HepG2 (cell line): ENCODE measurements at regions not wholly inside any gene's neighbourhood (a gene's known extent, or its start where the extent isn't known, plus 50 kb on each side); places are given as distances from the start of the nearest gene placed in this dataset.

Experiments used
- ATAC-seq: fragments of 200-7000 bp; cut with Tn5 transposase; 3 replicates; pipeline ENCODE4 v1.9.1; 2020; ENCODE audit warnings: mild to moderate bottlenecking, moderate library complexity
- BruUV-seq: library from RNA; stranded (reverse); fragments of 400-500 nt; replicated peaks from 2 replicates; lab custom pipeline; 2021; lab: Mats Ljungman, UMichigan
- CTCF ChIA-PET: fragments of 300-600 bp; formaldehyde crosslinking; extraction: SDS; loops from one replicate; lab custom pipeline; 2021; ENCODE audit warnings: low total read pairs, inconsistent platforms, low intra/inter-chr PET ratio; lab: Yijun Ruan, JAX
- POLR2A ChIA-PET: fragments of 350-600 bp; sonication (Branson Sonifier 250); formaldehyde crosslinking; loops from one replicate; lab custom pipeline; 2020; ENCODE audit warnings: antibody characterized with exemption, inconsistent platforms; lab: Yijun Ruan, JAX
- DNase-seq: peaks from one replicate; pipeline ENCODE4 v3.0.0-alpha.2; 2015; ENCODE audit warnings: low spot score
- FAIRE-seq: peaks from 3 replicates; lab custom pipeline; 2011; peaks lifted over from hg19 to GRCh38; lab: Jason Lieb, UNC
- H2AFZ ChIP-seq: one replicate; pipeline ENCODE4 v1.6.1; 2011; ENCODE audit warnings: low read length, inconsistent platforms
- H3K27ac ChIP-seq: fragments of 300-600 bp; 3 replicates; pipeline ENCODE4 v1.8.0; 2011; ENCODE audit warnings: mixed run types, mild to moderate bottlenecking, mixed read lengths, low read length, inconsistent platforms; ENCODE audit not compliant: insufficient read depth; ENCODE audit errors: extremely low read length
- H3K27me3 ChIP-seq, 2 experiments: fragments of 200-600 bp in 1 of 2; 2 replicates in 1 of 2; 3 replicates in 1 of 2; pipeline versions ENCODE4 v1.6.0 to v1.8.0; 2011; ENCODE audit warnings: low read length in 2 of 2, mild to moderate bottlenecking in 2 of 2, moderate library complexity in 2 of 2, inconsistent platforms in 1 of 2; ENCODE audit not compliant: insufficient read depth in 2 of 2, control insufficient read depth in 1 of 2
- H3K36me3 ChIP-seq, 2 experiments: fragments of 200-600 bp in 1 of 2; replicated peaks in 1 of 2; 2 replicates in 1 of 2; 3 replicates in 1 of 2; pipeline versions ENCODE4 v1.5.1 to v1.8.0; 2011; ENCODE audit warnings: low read length in 2 of 2, inconsistent platforms in 1 of 2; ENCODE audit not compliant: insufficient read depth in 2 of 2, control insufficient read depth in 1 of 2
- H3K4me1 ChIP-seq: 2 replicates; pipeline ENCODE4 v1.5.1; 2012; ENCODE audit warnings: low read length, inconsistent platforms; ENCODE audit not compliant: insufficient read depth
- H3K4me2 ChIP-seq: 2 replicates; pipeline ENCODE4 v1.6.0; 2011; ENCODE audit warnings: low read depth, low read length, inconsistent platforms
- H3K4me3 ChIP-seq, 3 experiments: fragments of 200-600 bp in 1 of 3; sonication (generic), shearing (Covaris generic) in 1 of 3; replicated peaks in 1 of 3; 2 replicates each; pipeline ENCODE4 v1.5.1; 2011 to 2016; ENCODE audit warnings: low read length in 3 of 3, inconsistent platforms in 2 of 3, low read depth in 2 of 3, mild to moderate bottlenecking in 2 of 3, control low read depth in 1 of 3, mixed read lengths in 1 of 3; ENCODE audit not compliant: insufficient read depth in 1 of 3
- H3K79me2 ChIP-seq: one replicate; pipeline ENCODE4 v1.6.1; 2011; ENCODE audit warnings: low read length, inconsistent platforms; ENCODE audit not compliant: insufficient read depth
- H3K9ac ChIP-seq: 2 replicates; pipeline ENCODE4 v1.6.0; 2011; ENCODE audit warnings: mild to moderate bottlenecking, low read depth, low read length, inconsistent platforms; ENCODE audit not compliant: insufficient read depth
- H3K9me3 ChIP-seq: 2 replicates; pipeline ENCODE4 v1.5.1; 2012; ENCODE audit warnings: mild to moderate bottlenecking, low read length
- H4K20me1 ChIP-seq: 2 replicates; pipeline ENCODE4 v1.6.0; 2011; ENCODE audit warnings: inconsistent platforms, mild to moderate bottlenecking, low read length, moderate library complexity; ENCODE audit not compliant: insufficient read depth
- ATF7-NPFF ChIP-seq: sonication (generic); formaldehyde crosslinking; IDR thresholded peaks from 2 replicates; pipeline ENCODE4 v1.8.1; 2023; ENCODE audit warnings: mild to moderate bottlenecking, low read depth, missing genetic modification reagents, moderate library complexity
- FOXK1 ChIP-seq: sonication (generic); formaldehyde crosslinking; IDR thresholded peaks from 2 replicates; pipeline ENCODE4 v1.4.0; 2020; ENCODE audit warnings: low read depth, missing genetic modification reagents, borderline replicate concordance
- MIER3 ChIP-seq: IDR thresholded peaks from 2 replicates; pipeline ENCODE4 v1.6.1; 2016; ENCODE audit warnings: missing compliant biosample characterization, borderline replicate concordance
- NCOA2 ChIP-seq: sonication (generic); formaldehyde crosslinking; IDR thresholded peaks from 2 replicates; pipeline ENCODE4 v1.8.0; 2022; ENCODE audit warnings: inconsistent platforms
- NFIB ChIP-seq: sonication (generic); formaldehyde crosslinking; IDR thresholded peaks from 2 replicates; pipeline ENCODE4 v1.9.0; 2021; ENCODE audit warnings: missing genetic modification reagents, mild to moderate bottlenecking, borderline replicate concordance
- NR2C2 ChIP-seq: sonication (generic); formaldehyde crosslinking; IDR thresholded peaks from 2 replicates; pipeline ENCODE4 v1.4.0; 2020; ENCODE audit warnings: missing genetic modification reagents, mild to moderate bottlenecking, moderate library complexity, borderline replicate concordance
- RBM22 ChIP-seq: fragments of 200-400 bp; formaldehyde crosslinking; optimal IDR thresholded peaks from 2 replicates; pipeline ENCODE3; 2017; ENCODE audit warnings: mild to moderate bottlenecking, low read length, moderate library complexity
- SP1 ChIP-seq, 2 experiments: fragments of 450-650 bp in 1 of 2; sonication (generic) in 1 of 2; formaldehyde crosslinking in 1 of 2; IDR thresholded peaks; 2 replicates each; pipeline versions ENCODE4 v1.4.0 to v1.6.1; 2016 to 2020; ENCODE audit warnings: missing genetic modification reagents in 1 of 2
- SRF ChIP-seq: IDR thresholded peaks from 2 replicates; pipeline ENCODE4 v1.6.1; 2011; ENCODE audit warnings: mild to moderate bottlenecking, low read depth, low read length, moderate library complexity
- ZNF235 ChIP-seq: sonication (generic); formaldehyde crosslinking; IDR thresholded peaks from 2 replicates; pipeline ENCODE4 v1.8.1; 2023; ENCODE audit warnings: mild to moderate bottlenecking, missing genetic modification reagents, borderline replicate concordance
- ZNF569 ChIP-seq: sonication (generic); formaldehyde crosslinking; IDR thresholded peaks from 2 replicates; pipeline ENCODE4 v1.5.0; 2020; ENCODE audit warnings: mild to moderate bottlenecking, missing genetic modification reagents, moderate library complexity, borderline replicate concordance
- ZNF616 ChIP-seq: sonication (generic); formaldehyde crosslinking; IDR thresholded peaks from 2 replicates; pipeline ENCODE4 v1.5.0; 2020; ENCODE audit warnings: low read depth, mild to moderate bottlenecking, missing genetic modification reagents
- ZNF644 ChIP-seq: IDR thresholded peaks from 2 replicates; pipeline ENCODE4 v1.6.1; 2016; ENCODE audit warnings: low read depth
- WGBS: methylation state at CpG from one replicate; pipeline ENCODE4 v1.1.6; 2017; ENCODE audit warnings: low lambda C conversion rate; 5-methylcytosine and 5-hydroxymethylcytosine counted together
- in situ Hi-C: cut with HindIII; loops from 2 replicates; pipeline ENCODE4 v1.10.0; 2017; ENCODE audit warnings: low pct_unique_long_range_greater_than_20kb; ENCODE audit not compliant: extremely low pct_ligation_motif_present
- intact Hi-C: fragments of 100-400 bp; cut with micrococcal nuclease; formaldehyde crosslinking; loops from one replicate; pipeline ENCODE4 v1.10.0; 2022; ENCODE audit not compliant: unreplicated experiment
- TF ChIP-seq, protein P1 (sequence below): sonication (generic); formaldehyde crosslinking; IDR thresholded peaks from 2 replicates; pipeline ENCODE4 v1.4.0; 2020; ENCODE audit warnings: mild to moderate bottlenecking, missing genetic modification reagents
- TF ChIP-seq, protein P2 (sequence below): sonication (generic); formaldehyde crosslinking; IDR thresholded peaks from 2 replicates; pipeline ENCODE4 v1.5.1; 2020; ENCODE audit warnings: missing genetic modification reagents, mild to moderate bottlenecking, borderline replicate concordance

- intact Hi-C loops = no loop called here
- H3K36me3 ChIP-seq = no peaks in the 10 kb centered on the region
- no peak overlapping the region for H3K27ac ChIP-seq
- in situ Hi-C loops = no loop called here
- no peaks in the 10 kb centered on the region for H4K20me1 ChIP-seq
- H3K27me3 ChIP-seq = no peaks in the 10 kb centered on the region
- FAIRE-seq = no peak
- CTCF ChIA-PET = no interaction called here
- 52% methylated on average over 4 of the region's 4 CpGs for WGBS
- DNase-seq = no peak
- H3K9me3 ChIP-seq = no peaks in the 10 kb centered on the region
- H3K4me3 ChIP-seq = no peak overlapping the region
- no peak overlapping the region for H3K4me2 ChIP-seq
- no TSS peak for BruUV-seq
- H3K9ac ChIP-seq = no peak overlapping the region
- no peak overlapping the region for H2AFZ ChIP-seq
- TF ChIP-seq ZNF569 (CRISPR knock-in tag) (no peak), ZNF235 (CRISPR knock-in tag) (no peak), ZNF616 (CRISPR knock-in tag) (no peak), RBM22 (no peak)
- ATAC-seq = no peak
- H3K4me1 ChIP-seq = no peaks in the 10 kb centered on the region
- H3K79me2 ChIP-seq = no peaks in the 10 kb centered on the region
- POLR2A ChIA-PET = no interaction called here
Measured at GRCh38 chr12:25327321-25327720, 76.6 kb upstream of the KRAS start.

DNA sequence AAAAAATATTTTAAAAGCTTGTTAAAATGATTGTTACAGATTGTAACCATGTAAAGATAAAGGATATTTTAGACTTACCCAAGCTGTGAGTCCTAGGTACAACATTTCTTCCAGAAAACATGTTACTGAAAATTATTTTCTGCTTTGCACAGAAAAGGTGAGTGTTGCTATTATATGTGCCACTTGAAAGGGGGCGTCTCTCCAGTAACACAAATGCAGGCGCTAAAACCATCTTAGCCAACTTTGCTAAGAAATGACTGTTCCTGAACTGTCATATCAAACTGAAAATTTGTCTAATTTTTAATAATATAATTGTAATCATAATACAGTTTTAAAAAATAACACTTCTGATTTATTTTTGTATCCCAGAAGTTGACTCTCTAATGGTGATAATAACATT, 75.6 kb upstream of the KRAS start:
- ATAC-seq = no peak
- H3K27ac ChIP-seq = no peak overlapping the region
- no peaks in the 10 kb centered on the region for H3K36me3 ChIP-seq
- H3K4me2 ChIP-seq = no peak overlapping the region
- H3K4me1 ChIP-seq = no peaks in the 10 kb centered on the region
- in situ Hi-C loops = no loop called here
- H3K9me3 ChIP-seq = no peaks in the 10 kb centered on the region
- no peaks in the 10 kb centered on the region for H4K20me1 ChIP-seq
- H3K79me2 ChIP-seq = no peaks in the 10 kb centered on the region
- 98% methylated on average over 2 of the region's 2 CpGs for WGBS
- ChIA-PET POLR2A (no interaction called here), CTCF (no interaction called here)
- H3K4me3 ChIP-seq = no peak overlapping the region
- no peaks in the 10 kb centered on the region for H3K27me3 ChIP-seq
- H2AFZ ChIP-seq = no peak overlapping the region
- no peak for FAIRE-seq
- no TSS peak for BruUV-seq
- no peak overlapping the region for H3K9ac ChIP-seq
- no peak for DNase-seq
- intact Hi-C loops = no loop called here
- TF ChIP-seq MIER3 = no peak
- TF ChIP-seq SP1 (IDR thresholded peaks at IDR 0.05) = no peak
- no peak for TF ChIP-seq SP1 (CRISPR knock-in tag; IDR thresholded peaks at IDR 0.05)
- no peak for TF ChIP-seq NFIB (CRISPR knock-in tag)
- TF ChIP-seq, protein P1, sequence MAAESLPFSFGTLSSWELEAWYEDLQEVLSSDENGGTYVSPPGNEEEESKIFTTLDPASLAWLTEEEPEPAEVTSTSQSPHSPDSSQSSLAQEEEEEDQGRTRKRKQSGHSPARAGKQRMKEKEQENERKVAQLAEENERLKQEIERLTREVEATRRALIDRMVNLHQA (CRISPR knock-in tag) = no peak
- no peak for TF ChIP-seq ZNF644 (CRISPR knock-in tag)
- TF ChIP-seq, protein P2, sequence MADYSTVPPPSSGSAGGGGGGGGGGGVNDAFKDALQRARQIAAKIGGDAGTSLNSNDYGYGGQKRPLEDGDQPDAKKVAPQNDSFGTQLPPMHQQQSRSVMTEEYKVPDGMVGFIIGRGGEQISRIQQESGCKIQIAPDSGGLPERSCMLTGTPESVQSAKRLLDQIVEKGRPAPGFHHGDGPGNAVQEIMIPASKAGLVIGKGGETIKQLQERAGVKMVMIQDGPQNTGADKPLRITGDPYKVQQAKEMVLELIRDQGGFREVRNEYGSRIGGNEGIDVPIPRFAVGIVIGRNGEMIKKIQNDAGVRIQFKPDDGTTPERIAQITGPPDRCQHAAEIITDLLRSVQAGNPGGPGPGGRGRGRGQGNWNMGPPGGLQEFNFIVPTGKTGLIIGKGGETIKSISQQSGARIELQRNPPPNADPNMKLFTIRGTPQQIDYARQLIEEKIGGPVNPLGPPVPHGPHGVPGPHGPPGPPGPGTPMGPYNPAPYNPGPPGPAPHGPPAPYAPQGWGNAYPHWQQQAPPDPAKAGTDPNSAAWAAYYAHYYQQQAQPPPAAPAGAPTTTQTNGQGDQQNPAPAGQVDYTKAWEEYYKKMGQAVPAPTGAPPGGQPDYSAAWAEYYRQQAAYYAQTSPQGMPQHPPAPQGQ (CRISPR knock-in tag) = no peak
- TF ChIP-seq NR2C2 = no peak
- no peak for TF ChIP-seq ATF7-NPFF
- TF ChIP-seq FOXK1 (CRISPR knock-in tag) = no peak
- no peak for TF ChIP-seq NCOA2 (CRISPR knock-in tag)
- TF ChIP-seq SRF = no peak
